ENCODE measurements at regions not wholly inside any gene's neighbourhood (a gene's known extent, or its start where the extent isn't known, plus 50 kb on each side); places are given as distances from the start of the nearest gene placed in this dataset.

- DNase-seq (ENCODE audit: missing footprints) (no peak), ATAC-seq (no peak)
- intact Hi-C loops (cut with DNase I) = no loop called here
Observed at GRCh38 chr4:11525085-11525484, 96.4 kb upstream of the HS3ST1 start.

GRCh38 chr4:11518754-11519153 lies 90.1 kb upstream of the HS3ST1 start:
- intact Hi-C loops (cut with DNase I) = no loop called here

GRCh38 chr4:11514779-11515419 lies 86.2 kb upstream of the HS3ST1 start:
- no peak for ATAC-seq
- no peak for DNase-seq (ENCODE audit: missing footprints)
- intact Hi-C loops (cut with DNase I) = no loop called here

More at GRCh38 chr4:11518754-11519153, 90.1 kb upstream of the HS3ST1 start:
- ATAC-seq (no peak), DNase-seq (ENCODE audit: missing footprints) (no peak)

GRCh38 chr4:11514003-11514402 lies 85.3 kb upstream of the HS3ST1 start:
- no peak for DNase-seq (ENCODE audit: missing footprints)
- intact Hi-C loops (cut with DNase I) = no loop called here
- ATAC-seq = no peak

- no peak for DNase-seq (ENCODE audit: missing footprints)
- intact Hi-C loops (cut with DNase I) = no loop called here
- ATAC-seq = no peak
Observed at GRCh38 chr4:11512871-11513270, 84.2 kb upstream of the HS3ST1 start.

GRCh38 chr4:11511321-11511720 lies 82.6 kb upstream of the HS3ST1 start:
- ATAC-seq (no peak), DNase-seq (ENCODE audit: missing footprints) (no peak)
- intact Hi-C loops (cut with DNase I) = no loop called here

GRCh38 chr4:11507920-11508319 lies 79.2 kb upstream of the HS3ST1 start:
- ATAC-seq (no peak), DNase-seq (ENCODE audit: missing footprints) (no peak)
- intact Hi-C loops (cut with DNase I) = loop anchor here (10.0 kb wide), 1 partner anchor 117 kb away; no protein-coding TSS in a partner anchor

- ATAC-seq (no peak), DNase-seq (ENCODE audit: missing footprints) (no peak)
- intact Hi-C loops (cut with DNase I) = loop anchor here (10.0 kb wide), 1 partner anchor 119 kb away; no protein-coding TSS in a partner anchor
Observed at GRCh38 chr4:11506194-11506593, 77.5 kb upstream of the HS3ST1 start.

GRCh38 chr4:11505221-11505971 lies 76.7 kb upstream of the HS3ST1 start:
- ATAC-seq = no peak
- no peak for DNase-seq (ENCODE audit: missing footprints)
- intact Hi-C loops (cut with DNase I) = loop anchor here (10.0 kb wide), 1 partner anchor 119 kb away; no protein-coding TSS in a partner anchor

GRCh38 chr4:11503166-11503565 lies 74.5 kb upstream of the HS3ST1 start:
- peak; percentile 98 for ATAC-seq
- DNase-seq (ENCODE audit: missing footprints) = peak; percentile 82
- intact Hi-C loops (cut with DNase I) = loop anchor here (10.0 kb wide), 1 partner anchor 122 kb away; no protein-coding TSS in a partner anchor

- DNase-seq (ENCODE audit: missing footprints) (no peak), ATAC-seq (no peak)
- intact Hi-C loops (cut with DNase I) = no loop called here
Observed at GRCh38 chr4:11497972-11498371, 69.3 kb upstream of the HS3ST1 start.

- DNase-seq (ENCODE audit: missing footprints) (no peak), ATAC-seq (no peak)
- intact Hi-C loops (cut with DNase I) = no loop called here
Observed at GRCh38 chr4:11497212-11497806, 68.6 kb upstream of the HS3ST1 start.

- intact Hi-C loops (cut with DNase I) = no loop called here
- DNase-seq (ENCODE audit: missing footprints) (no peak), ATAC-seq (no peak)
Observed at GRCh38 chr4:11496351-11496829, 67.7 kb upstream of the HS3ST1 start.

GRCh38 chr4:11495818-11496217 lies 67.1 kb upstream of the HS3ST1 start:
- ATAC-seq (no peak), DNase-seq (ENCODE audit: missing footprints) (no peak)
- intact Hi-C loops (cut with DNase I) = no loop called here

GRCh38 chr4:11495291-11495690 lies 66.6 kb upstream of the HS3ST1 start:
- intact Hi-C loops (cut with DNase I) = no loop called here
- no peak for ATAC-seq

GRCh38 chr4:11494232-11494631 lies 65.5 kb upstream of the HS3ST1 start:
- no peak for ATAC-seq
- intact Hi-C loops (cut with DNase I) = no loop called here

More at GRCh38 chr4:11495291-11495690, 66.6 kb upstream of the HS3ST1 start:
- DNase-seq (ENCODE audit: missing footprints) = no peak

GRCh38 chr4:11489453-11490083 lies 60.9 kb upstream of the HS3ST1 start:
- peak; percentile 48 for ATAC-seq
- no peak for DNase-seq (ENCODE audit: missing footprints)
- intact Hi-C loops (cut with DNase I) = no loop called here

More at GRCh38 chr4:11494232-11494631, 65.5 kb upstream of the HS3ST1 start:
- DNase-seq (ENCODE audit: missing footprints) = no peak

- intact Hi-C loops (cut with DNase I) = no loop called here
- DNase-seq (ENCODE audit: missing footprints) (no peak), ATAC-seq (no peak)
Observed at GRCh38 chr4:11488657-11489452, 60.2 kb upstream of the HS3ST1 start.
